HG03108 (cell line): ENCODE measurements at regions not wholly inside any gene's neighbourhood (a gene's known extent, or its start where the extent isn't known, plus 50 kb on each side); places are given as distances from the start of the nearest gene placed in this dataset.

Source experiments
- ATAC-seq: cut with Tn5 transposase; IDR thresholded peaks from one replicate; pipeline ENCODE4 v1.9.1; 2021; ENCODE audit warnings: moderate library complexity; ENCODE audit not compliant: unreplicated experiment

DNA sequence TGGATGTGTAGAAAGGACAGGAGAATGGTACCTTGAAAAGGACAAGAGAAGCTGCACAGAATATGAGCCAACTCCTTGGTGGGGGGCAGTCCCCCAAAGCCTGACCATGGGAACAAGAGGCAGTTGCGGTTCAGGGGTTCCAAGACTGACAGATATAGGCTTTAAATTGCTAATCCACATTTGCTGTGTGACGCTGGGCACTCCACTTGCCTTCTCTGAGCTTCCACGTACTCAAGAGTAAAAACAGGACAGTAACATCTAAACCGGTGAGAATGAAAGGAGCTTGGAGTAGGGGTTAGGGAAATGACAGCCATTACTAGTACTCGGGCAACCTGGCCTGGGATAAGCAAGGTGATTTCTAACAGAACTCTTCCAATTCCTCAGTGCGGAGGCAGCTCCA lies 57.9 kb upstream of the LRFN2 start:
- no peak for ATAC-seq

DNA sequence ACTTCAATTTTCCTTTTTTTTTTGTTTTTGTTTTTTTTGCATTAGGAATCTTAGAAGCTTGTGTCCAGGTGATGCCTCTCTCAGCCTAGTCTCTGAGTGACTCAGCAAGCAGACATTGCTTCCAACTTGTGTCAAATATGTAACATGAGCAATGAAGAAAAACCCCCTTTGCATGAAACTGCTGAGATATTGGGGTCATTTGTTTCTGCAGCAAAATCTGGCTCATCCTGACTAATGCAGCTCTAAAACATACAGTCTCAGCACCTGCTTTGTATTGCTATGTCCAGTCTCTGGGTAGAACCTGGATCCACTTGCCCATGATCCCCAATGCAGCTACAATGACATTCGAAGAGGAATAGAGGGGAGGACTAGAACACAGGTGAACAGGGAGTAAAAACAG lies 55.7 kb upstream of the LRFN2 start:
- no peak for ATAC-seq

DNA sequence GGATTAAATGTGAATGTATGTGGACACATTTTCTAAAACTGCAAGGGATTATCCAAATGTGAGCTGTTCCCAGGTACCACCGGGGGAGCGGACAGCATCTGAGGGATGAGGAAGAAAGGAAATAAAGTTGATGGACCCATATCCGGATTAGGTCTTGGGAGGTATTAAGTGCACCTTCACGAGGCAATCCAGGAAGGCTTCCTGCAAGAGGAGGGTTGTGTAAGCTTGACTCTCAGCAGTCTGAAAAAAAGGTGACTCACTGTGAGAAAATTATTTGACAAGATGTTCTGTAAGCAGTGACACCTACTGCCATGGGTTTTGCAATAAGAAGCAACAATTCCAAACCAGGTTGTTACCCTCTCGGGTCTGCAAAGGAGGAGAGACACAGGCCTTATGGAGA lies 55.0 kb upstream of the LRFN2 start:
- ATAC-seq: no peak

DNA sequence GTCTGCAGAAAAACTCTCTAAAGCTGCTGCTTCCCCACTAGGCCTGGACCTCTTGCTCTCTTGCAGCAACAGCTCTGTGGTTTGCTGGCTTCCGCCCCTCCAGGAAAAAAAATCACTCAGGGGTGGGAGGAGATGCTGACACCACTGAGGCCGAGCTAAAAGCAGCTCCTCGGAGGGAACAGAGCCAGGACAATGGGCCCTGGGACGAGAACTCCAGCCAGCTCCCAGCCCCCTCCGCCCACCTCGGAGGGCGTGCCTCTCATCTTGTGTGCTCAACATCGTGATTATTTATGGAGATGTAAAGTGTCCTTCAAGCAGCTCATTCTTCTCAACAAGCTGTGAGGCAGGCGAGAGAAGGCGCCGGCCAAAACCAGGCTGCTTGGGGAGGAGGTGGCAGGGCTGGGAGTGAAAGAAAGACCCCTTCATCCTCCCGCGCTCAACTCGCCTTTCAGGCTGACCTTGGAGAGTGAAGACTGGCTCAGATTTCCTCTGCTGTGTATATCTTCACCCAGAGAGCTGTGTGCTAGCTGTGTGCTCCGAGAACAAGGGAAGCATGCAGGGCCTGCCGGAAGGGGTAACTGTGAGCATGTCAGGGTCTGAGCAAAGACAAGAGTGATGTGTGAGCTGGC lies 53.5 kb upstream of the LRFN2 start:
- no peak for ATAC-seq
